HCT116 (cell line): ENCODE measurements at regions not wholly inside any gene's neighbourhood (a gene's known extent, or its start where the extent isn't known, plus 50 kb on each side); places are given as distances from the start of the nearest gene placed in this dataset.

ENCODE experiments used
- ATAC-seq: fragments of 200-7000 bp; cut with Tn5 transposase; 2 replicates; pipeline ENCODE4 v1.9.1; 2020; ENCODE audit warnings: mild to moderate bottlenecking, moderate library complexity
- BruUV-seq: library from RNA; stranded (reverse); fragments of 400-500 nt; replicated peaks from 2 replicates; lab custom pipeline; 2021; lab: Mats Ljungman, UMichigan
- CTCF ChIA-PET: fragments of 300-600 bp; sonication (Branson Sonifier 250); formaldehyde crosslinking; loops from one replicate; lab custom pipeline; 2021; ENCODE audit warnings: antibody characterized with exemption; lab: Charles Lee
- POLR2A ChIA-PET: fragments of 300-600, 350-600 bp; sonication (Branson Sonifier 250); formaldehyde crosslinking; loops from one replicate; lab custom pipeline; 2021; ENCODE audit warnings: antibody characterized with exemption; lab: Charles Lee
- RAD21 ChIA-PET, 2 experiments: fragments of 300-600 bp; sonication (Branson Sonifier 250); formaldehyde crosslinking; loops; one replicate each; lab custom pipeline; 2023; ENCODE audit warnings: low total read pairs in 2 of 2; ENCODE audit not compliant: uncharacterized antibody in 2 of 2, unreplicated experiment in 2 of 2, low non-redundant PET in 1 of 2; lab: Charles Lee
- DNase-seq: peaks from one replicate; pipeline ENCODE4 v3.0.0-alpha.2; 2010; ENCODE audit warnings: low read depth, low spot score
- H2AFZ ChIP-seq: fragments of 200-600 bp; shearing (Covaris generic), sonication (generic); 2 replicates; pipeline ENCODE4 v1.6.1; 2017; ENCODE audit warnings: low read depth, mixed run types, mixed read lengths, antibody characterized with exemption, low read length; ENCODE audit not compliant: poor library complexity, severe bottlenecking
- H3K27ac ChIP-seq: 2 replicates; pipeline ENCODE4 v1.5.1; 2012; ENCODE audit warnings: low read depth, low read length
- H3K27me3 ChIP-seq: fragments of 200-600 bp; sonication (generic); 2 replicates; pipeline ENCODE4 v1.6.1; 2016; ENCODE audit warnings: mixed run types, low read length, mixed read lengths; ENCODE audit not compliant: insufficient read depth
- H3K36me3 ChIP-seq, 2 experiments: fragments of 200-500 bp in 1 of 2; fragments of 200-600 bp in 1 of 2; sonication (Bioruptor generic) in 1 of 2; sonication (generic) in 1 of 2; 2 replicates each; pipeline versions ENCODE4 v1.5.1 to v1.6.1; 2014 to 2016; ENCODE audit warnings: low read length in 2 of 2, inconsistent platforms in 1 of 2, mixed read lengths in 1 of 2, mixed run types in 1 of 2; ENCODE audit not compliant: insufficient read depth in 2 of 2, control insufficient read depth in 1 of 2
- H3K4me1 ChIP-seq, 2 experiments: fragments of 200-600 bp in 1 of 2; sonication (generic) in 1 of 2; 2 replicates each; pipeline versions ENCODE4 v1.5.1 to v1.6.1; 2012 to 2017; ENCODE audit warnings: low read length in 2 of 2, inconsistent platforms in 1 of 2, mild to moderate bottlenecking in 1 of 2, mixed read lengths in 1 of 2, mixed run types in 1 of 2, moderate library complexity in 1 of 2; ENCODE audit not compliant: insufficient read depth in 2 of 2, control insufficient read depth in 1 of 2
- H3K4me2 ChIP-seq: fragments of 200-600 bp; sonication (generic); 2 replicates; pipeline ENCODE4 v1.6.1; 2017; ENCODE audit warnings: mixed run types, low read length, mixed read lengths
- H3K4me3 ChIP-seq, 2 experiments: fragments of 200-600 bp in 1 of 2; sonication (generic) in 1 of 2; replicated peaks in 1 of 2; 2 replicates each; pipeline ENCODE4 v1.5.1; 2011 to 2016; ENCODE audit warnings: low read length in 2 of 2, control low read depth in 1 of 2, low read depth in 1 of 2, mild to moderate bottlenecking in 1 of 2, mixed read lengths in 1 of 2, mixed run types in 1 of 2
- H3K79me2 ChIP-seq: fragments of 200-600 bp; sonication (generic); 2 replicates; pipeline ENCODE4 v1.6.1; 2017; ENCODE audit warnings: mild to moderate bottlenecking, mixed run types, low read length, moderate library complexity, mixed read lengths; ENCODE audit not compliant: insufficient read depth
- H3K9ac ChIP-seq: fragments of 200-600 bp; sonication (generic); 2 replicates; pipeline ENCODE4 v1.6.1; 2016; ENCODE audit warnings: low read length, mixed read lengths
- H3K9me2 ChIP-seq: fragments of 200-600 bp; sonication (generic), shearing (Covaris generic); 2 replicates; pipeline ENCODE4 v1.6.1; 2017; ENCODE audit warnings: mixed run types, mild to moderate bottlenecking, moderate library complexity; ENCODE audit not compliant: insufficient read depth
- H3K9me3 ChIP-seq, 2 experiments: fragments of 200-500 bp in 1 of 2; fragments of 200-600 bp in 1 of 2; sonication (Bioruptor generic) in 1 of 2; sonication (generic) in 1 of 2; 2 replicates each; pipeline ENCODE4 v1.6.1; 2014 to 2017; ENCODE audit warnings: low read length in 2 of 2, mixed read lengths in 2 of 2, inconsistent platforms in 1 of 2, low read depth in 1 of 2, mild to moderate bottlenecking in 1 of 2, mixed run types in 1 of 2, moderate library complexity in 1 of 2; ENCODE audit not compliant: control insufficient read depth in 1 of 2, insufficient read depth in 1 of 2
- H4K20me1 ChIP-seq: fragments of 200-600 bp; sonication (generic), shearing (Covaris generic); 2 replicates; pipeline ENCODE4 v1.6.1; 2017; ENCODE audit warnings: mixed run types, mild to moderate bottlenecking, moderate library complexity; ENCODE audit not compliant: insufficient read depth
- CBX3 ChIP-seq: IDR thresholded peaks from 2 replicates; pipeline ENCODE4 v1.6.1; 2012; ENCODE audit warnings: low read depth
- CEBPB ChIP-seq: IDR thresholded peaks from 2 replicates; pipeline ENCODE4 v1.6.1; 2012; ENCODE audit warnings: low read depth
- EGR1 ChIP-seq: IDR thresholded peaks from 2 replicates; pipeline ENCODE4 v1.6.1; 2012; ENCODE audit warnings: low read depth
- EZH2 ChIP-seq: fragments of 200-600 bp; sonication (generic); IDR thresholded peaks from 2 replicates; pipeline ENCODE4 v1.6.1; 2017; ENCODE audit warnings: antibody characterized with exemption, mixed run types
- EZH2phosphoT487 ChIP-seq: fragments of 200-600 bp; IDR thresholded peaks from 2 replicates; pipeline ENCODE4 v1.6.1; 2018; ENCODE audit warnings: antibody characterized with exemption, borderline replicate concordance
- FOSL1 ChIP-seq: IDR thresholded peaks from 2 replicates; pipeline ENCODE4 v1.6.1; 2012; ENCODE audit warnings: low read depth
- POLR2A ChIP-seq: IDR thresholded peaks from 2 replicates; pipeline ENCODE4 v1.7.0; 2011; ENCODE audit warnings: borderline replicate concordance; ENCODE audit not compliant: insufficient read depth, insufficient read length; ENCODE audit errors: extremely low read depth
- POLR2AphosphoS5 ChIP-seq: IDR thresholded peaks from 2 replicates; pipeline ENCODE4 v1.6.1; 2011; ENCODE audit warnings: mild to moderate bottlenecking, low read depth, low read length, moderate library complexity
- RAD21 ChIP-seq: IDR thresholded peaks from 2 replicates; pipeline ENCODE4 v1.6.1; 2012; ENCODE audit warnings: low read depth, mild to moderate bottlenecking
- SP1 ChIP-seq: IDR thresholded peaks from 2 replicates; pipeline ENCODE4 v1.6.1; 2012; ENCODE audit warnings: low read depth
- SRF ChIP-seq: IDR thresholded peaks from 2 replicates; pipeline ENCODE4 v1.6.1; 2012; ENCODE audit warnings: low read depth
- TCF7L2 ChIP-seq: IDR thresholded peaks from 2 replicates; pipeline ENCODE4 v1.7.0; 2011; ENCODE audit warnings: borderline replicate concordance, inconsistent platforms; ENCODE audit not compliant: insufficient read depth, insufficient read length; ENCODE audit errors: extremely low read depth
- YY1 ChIP-seq: IDR thresholded peaks from 2 replicates; pipeline ENCODE4 v1.6.1; 2011; ENCODE audit warnings: low read length, low read depth, moderate library complexity, mild to moderate bottlenecking; ENCODE audit not compliant: insufficient replicate concordance; ENCODE audit errors: extremely low read depth
- ZFX ChIP-seq: fragments of 450-650 bp; IDR thresholded peaks from 2 replicates; pipeline ENCODE4 v1.6.1; 2017
- intact Hi-C: fragments of 100-400 bp; cut with micrococcal nuclease; formaldehyde crosslinking; loops from 2 replicates; pipeline ENCODE4 v1.10.0; 2022
- TF ChIP-seq, protein P1 (sequence below): IDR thresholded peaks from 2 replicates; pipeline ENCODE4 v1.6.1; 2012
- TF ChIP-seq, protein P2 (sequence below): IDR thresholded peaks from 2 replicates; pipeline ENCODE4 v1.6.1; 2012
- TF ChIP-seq, protein P3 (sequence below), 3 experiments: fragments of 200-600 bp in 1 of 3; sonication (generic) in 1 of 3; IDR thresholded peaks in 2 of 3; conservative IDR thresholded peaks in 1 of 3; 2 replicates each; pipeline ENCODE4 v1.5.1; 2012 to 2017; ENCODE audit warnings: low read depth in 2 of 3, low read length in 2 of 3, antibody characterized with exemption in 1 of 3, borderline replicate concordance in 1 of 3, control low read depth in 1 of 3, mild to moderate bottlenecking in 1 of 3, mixed read lengths in 1 of 3, mixed run types in 1 of 3, moderate library complexity in 1 of 3; ENCODE audit not compliant: insufficient read depth in 1 of 3

DNA sequence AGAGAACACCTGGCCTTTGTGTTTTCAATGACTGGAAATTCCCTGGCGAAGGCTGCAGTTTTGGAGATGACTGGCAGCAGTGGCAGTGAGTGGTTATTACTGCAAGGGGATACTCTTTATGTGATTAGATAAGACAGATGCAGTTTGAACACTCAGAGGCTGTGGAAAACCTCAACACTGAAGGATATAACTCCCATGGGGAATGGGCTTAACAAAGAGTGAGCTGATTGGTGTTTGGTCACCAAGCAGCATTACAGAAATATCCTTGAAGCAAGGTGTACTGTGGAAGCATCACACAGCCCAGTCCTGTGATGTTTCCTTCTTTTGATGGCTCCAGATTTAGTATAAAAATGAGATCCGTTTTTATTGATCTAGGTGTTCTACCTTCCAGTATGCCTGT, 490.7 kb upstream of the PTPRD start:
- ChIA-PET POLR2A (no interaction called here), RAD21 (no interaction called here), CTCF (no interaction called here)
- BruUV-seq: no TSS peak
- DNase-seq (no peak), ATAC-seq (no peak)
- Histone ChIP-seq H3K27ac (no peak overlapping the region), H3K4me1 (no peaks in the 10 kb centered on the region), H4K20me1 (no peaks in the 10 kb centered on the region), H3K4me2 (no peak overlapping the region), H3K9ac (no peak overlapping the region), H3K27me3 (no peaks in the 10 kb centered on the region), H3K79me2 (no peaks in the 10 kb centered on the region), H3K4me3 (no peak overlapping the region), H2AFZ (no peak overlapping the region), H3K9me3 (peaks cover 6 to 7% of the 10 kb centered on the region in 2 experiments; a peak in 2 of 4 replicates), H3K36me3 (no peaks in the 10 kb centered on the region), H3K9me2 (no peaks in the 10 kb centered on the region)
- intact Hi-C loops: no loop called here
- TF ChIP-seq CBX3 (no peak), EZH2phosphoT487 (no peak), TCF7L2 (no peak), CEBPB (no peak), EZH2 (no peak), SP1 (no peak), RAD21 (no peak), EGR1 (no peak)
- TF ChIP-seq, protein P1, sequence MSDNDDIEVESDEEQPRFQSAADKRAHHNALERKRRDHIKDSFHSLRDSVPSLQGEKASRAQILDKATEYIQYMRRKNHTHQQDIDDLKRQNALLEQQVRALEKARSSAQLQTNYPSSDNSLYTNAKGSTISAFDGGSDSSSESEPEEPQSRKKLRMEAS: no peak
- TF ChIP-seq, protein P2, sequence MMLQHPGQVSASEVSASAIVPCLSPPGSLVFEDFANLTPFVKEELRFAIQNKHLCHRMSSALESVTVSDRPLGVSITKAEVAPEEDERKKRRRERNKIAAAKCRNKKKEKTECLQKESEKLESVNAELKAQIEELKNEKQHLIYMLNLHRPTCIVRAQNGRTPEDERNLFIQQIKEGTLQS: no peak

DNA sequence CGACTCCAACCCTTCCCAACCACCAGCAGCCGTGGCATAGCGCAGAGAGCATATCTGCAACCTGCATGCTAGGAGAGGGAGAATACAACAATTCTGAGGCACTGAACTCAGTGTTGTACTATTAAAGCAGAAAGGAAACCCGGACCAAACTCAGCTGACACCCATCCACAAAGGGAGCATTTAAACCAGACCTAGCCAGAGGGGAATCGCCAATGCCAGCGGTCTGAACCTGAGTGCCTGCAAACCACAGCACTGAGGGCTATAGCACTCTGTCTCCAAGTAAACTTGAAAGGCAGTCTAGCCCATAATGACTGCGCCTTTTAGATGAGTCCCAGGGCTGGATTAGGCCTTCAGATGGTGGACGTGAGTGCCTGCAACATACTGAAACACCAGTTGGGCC, 494.4 kb upstream of the PTPRD start:
- Histone ChIP-seq H3K9me2 (no peaks in the 10 kb centered on the region), H3K36me3 (no peaks in the 10 kb centered on the region), H3K4me2 (no peak overlapping the region), H2AFZ (no peak overlapping the region), H3K79me2 (no peaks in the 10 kb centered on the region), H3K9me3 (peaks cover 7% of the 10 kb centered on the region in 2 experiments; a peak in 2 of 4 replicates), H3K4me1 (no peaks in the 10 kb centered on the region), H3K9ac (no peak overlapping the region), H3K4me3 (no peak overlapping the region), H3K27me3 (no peaks in the 10 kb centered on the region), H3K27ac (no peak overlapping the region), H4K20me1 (no peaks in the 10 kb centered on the region)
- no TSS peak for BruUV-seq
- POLR2A ChIA-PET: no interaction called here
- RAD21 ChIA-PET: no interaction called here
- no peak for DNase-seq
- CTCF ChIA-PET: no interaction called here
- ATAC-seq: no peak
- intact Hi-C loops: no loop called here
- TF ChIP-seq TCF7L2: no peak
- TF ChIP-seq EGR1: no peak
- TF ChIP-seq ZFX: no peak
- TF ChIP-seq CBX3: no peak
- no peak for TF ChIP-seq POLR2A
- no peak for TF ChIP-seq SRF
- TF ChIP-seq POLR2AphosphoS5: no peak
- TF ChIP-seq EZH2phosphoT487: no peak
- TF ChIP-seq, protein P3, sequence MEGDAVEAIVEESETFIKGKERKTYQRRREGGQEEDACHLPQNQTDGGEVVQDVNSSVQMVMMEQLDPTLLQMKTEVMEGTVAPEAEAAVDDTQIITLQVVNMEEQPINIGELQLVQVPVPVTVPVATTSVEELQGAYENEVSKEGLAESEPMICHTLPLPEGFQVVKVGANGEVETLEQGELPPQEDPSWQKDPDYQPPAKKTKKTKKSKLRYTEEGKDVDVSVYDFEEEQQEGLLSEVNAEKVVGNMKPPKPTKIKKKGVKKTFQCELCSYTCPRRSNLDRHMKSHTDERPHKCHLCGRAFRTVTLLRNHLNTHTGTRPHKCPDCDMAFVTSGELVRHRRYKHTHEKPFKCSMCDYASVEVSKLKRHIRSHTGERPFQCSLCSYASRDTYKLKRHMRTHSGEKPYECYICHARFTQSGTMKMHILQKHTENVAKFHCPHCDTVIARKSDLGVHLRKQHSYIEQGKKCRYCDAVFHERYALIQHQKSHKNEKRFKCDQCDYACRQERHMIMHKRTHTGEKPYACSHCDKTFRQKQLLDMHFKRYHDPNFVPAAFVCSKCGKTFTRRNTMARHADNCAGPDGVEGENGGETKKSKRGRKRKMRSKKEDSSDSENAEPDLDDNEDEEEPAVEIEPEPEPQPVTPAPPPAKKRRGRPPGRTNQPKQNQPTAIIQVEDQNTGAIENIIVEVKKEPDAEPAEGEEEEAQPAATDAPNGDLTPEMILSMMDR (IDR thresholded peaks at IDR 0.05 in 2 of 3, conservative IDR thresholded peaks at IDR 0.05 in 1 of 3; ENCODE audit: borderline replicate concordance in 1 of 3, insufficient read depth in 1 of 3, low read depth in 2 of 3, low read length in 2 of 3): no peak
- no peak for TF ChIP-seq FOSL1
- TF ChIP-seq, protein P1: no peak
- TF ChIP-seq YY1: no peak
